NCI-H1436 (cell line): ENCODE measurements at regions not wholly inside any gene's neighbourhood (a gene's known extent, or its start where the extent isn't known, plus 50 kb on each side); places are given as distances from the start of the nearest gene placed in this dataset.
A peak's percentile ranks its signal among the peaks of the same experiment; 100 is the strongest.

Experiments used
- DNase-seq: peaks from one replicate; lab custom pipeline; 2025; lab: John Stamatoyannopoulos, UW

DNA sequence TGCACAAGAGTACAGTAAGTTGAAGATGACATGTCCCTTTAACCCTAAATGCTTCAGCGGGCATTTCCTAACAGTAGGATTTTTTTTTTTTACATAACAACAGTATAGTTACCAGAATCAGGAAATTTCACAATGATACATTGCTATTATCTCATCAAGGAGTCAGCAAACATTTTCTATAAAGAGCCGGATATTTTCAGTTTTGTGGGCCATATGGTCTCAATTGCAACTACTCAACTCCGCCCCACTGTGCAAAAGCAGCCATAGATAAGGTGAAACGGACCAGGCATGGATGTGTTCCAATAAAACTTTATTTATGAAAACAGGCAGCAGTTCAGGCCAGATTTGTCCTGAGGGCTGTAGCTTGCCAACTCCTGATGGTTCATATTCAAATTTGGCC, 130.6 kb downstream of the SMAD6 start:
- DNase-seq = no peak

DNA sequence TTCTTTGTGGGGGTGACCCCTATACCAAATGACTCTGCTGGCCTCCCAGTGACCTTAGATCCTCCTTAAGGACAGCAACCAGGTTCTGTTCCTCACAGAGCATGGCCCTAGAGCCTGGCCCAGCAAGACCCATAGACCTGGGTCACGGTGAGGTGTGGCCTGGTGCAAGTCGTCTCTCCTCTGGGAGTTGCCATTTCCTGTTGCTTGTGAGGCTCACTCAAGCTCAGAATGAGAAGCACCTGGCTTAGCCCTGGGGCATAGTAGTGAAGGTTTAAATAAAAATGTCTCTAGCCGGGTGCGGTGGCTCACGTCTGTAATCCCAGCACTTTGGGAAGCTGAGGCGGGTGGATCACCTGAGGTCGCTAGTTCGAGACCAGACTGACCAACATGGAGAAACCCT, 131.3 kb downstream of the SMAD6 start:
- peak; percentile 4 for DNase-seq

DNA sequence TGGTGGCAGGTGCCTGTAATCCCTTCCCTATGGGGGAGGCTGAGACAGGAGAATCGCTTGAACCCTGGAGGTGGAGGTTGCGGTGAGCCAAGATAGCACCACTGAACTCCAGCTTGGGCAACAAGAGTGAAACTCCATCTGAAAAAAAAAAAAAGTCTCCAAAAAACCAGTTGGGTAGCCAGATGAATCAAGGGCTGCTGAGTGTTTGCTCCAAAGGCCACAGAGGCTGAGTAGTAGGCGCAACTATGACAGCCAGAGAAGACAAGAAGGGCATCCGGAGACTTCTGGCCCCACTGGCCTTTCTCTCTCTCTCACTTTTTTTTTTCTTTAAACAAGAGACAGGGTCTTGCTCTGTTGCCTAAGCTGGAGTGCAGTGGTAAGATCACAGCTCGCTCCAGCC, 131.8 kb downstream of the SMAD6 start:
- DNase-seq = no peak

DNA sequence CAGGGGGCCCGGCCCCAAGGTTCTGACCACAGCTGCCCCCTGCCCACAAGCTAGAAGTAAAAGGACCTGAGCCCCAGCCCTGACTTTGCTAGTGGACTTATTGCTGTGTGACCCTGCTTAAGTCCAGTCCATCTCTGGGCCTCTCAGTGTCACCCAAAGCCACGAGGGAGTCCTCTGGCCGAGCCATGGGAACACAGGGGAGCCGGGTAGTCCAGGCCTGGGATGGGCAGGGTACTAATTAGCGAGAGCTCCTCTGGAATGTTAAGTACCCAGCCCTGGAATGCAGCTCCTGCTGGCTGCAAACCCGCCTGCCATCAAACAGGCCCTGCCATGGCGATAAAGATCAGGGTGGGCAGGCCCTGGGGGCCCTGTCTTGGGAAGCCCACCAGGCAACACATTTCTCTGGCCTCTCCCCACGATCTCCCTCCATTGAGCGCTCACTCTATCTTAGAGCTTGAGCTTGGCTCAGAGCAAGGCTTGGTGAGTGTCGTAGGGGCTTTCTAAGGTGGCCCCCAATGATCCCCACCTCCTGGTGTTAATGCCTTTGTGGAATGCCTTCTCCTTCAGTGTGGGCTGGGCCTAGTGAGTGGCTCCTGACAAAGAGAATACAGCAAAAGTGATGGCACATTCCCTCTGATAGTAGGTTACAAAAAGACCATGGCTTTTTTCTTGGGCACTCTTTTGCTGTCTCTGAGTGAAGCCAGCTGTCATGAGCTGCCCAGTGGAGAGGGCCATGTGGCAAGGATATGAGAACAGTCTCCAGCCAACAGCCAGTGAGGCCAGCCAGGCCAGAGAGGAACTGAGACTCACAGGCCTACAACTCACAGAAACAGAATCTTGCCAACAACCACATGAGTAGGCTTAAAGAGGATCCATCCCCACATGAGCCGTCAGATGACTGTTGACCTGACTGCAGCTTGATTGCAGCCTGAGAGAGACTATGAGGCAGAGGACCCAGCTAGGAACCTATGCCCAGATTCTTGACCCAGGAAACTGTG, 133.1 kb downstream of the SMAD6 start:
- no peak for DNase-seq

DNA sequence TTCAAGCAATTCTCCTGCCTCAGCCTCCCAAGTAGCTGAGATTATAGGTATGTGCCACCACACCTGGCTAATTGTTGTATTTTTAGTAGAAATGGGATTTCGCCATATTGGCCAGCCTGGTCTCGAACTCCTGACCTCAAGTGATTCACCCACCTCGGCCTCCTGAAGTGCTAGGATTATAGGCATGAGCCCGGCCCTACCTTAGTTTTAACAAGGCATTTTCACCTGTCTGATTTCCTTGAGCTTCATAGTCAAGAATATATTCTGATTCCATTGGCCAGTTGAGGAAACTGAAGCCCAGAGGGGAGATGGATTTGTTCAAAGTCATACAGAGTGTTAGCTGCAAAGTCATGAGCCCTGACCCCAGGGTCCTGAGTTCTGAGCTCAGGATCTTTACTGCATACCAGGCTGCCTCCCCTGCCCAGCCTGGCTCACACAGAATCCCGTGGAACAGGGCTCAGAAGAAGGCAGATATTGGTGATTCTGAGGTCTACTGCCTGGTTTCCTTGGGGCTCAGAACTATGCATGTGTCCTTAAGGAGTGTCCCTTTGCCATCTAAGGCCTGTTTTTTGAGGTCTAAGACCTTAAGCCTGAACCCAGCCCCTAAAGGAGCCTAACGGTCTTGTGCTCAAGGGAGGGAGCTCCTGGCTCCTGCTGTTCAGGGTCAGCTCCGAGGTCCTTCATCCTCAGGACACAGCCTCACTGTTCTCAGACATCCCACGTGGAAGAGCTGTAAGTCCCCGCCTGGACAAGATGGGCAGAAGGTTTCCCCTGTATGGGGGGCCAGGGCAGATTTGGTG, 134.4 kb downstream of the SMAD6 start:
- no peak for DNase-seq

DNA sequence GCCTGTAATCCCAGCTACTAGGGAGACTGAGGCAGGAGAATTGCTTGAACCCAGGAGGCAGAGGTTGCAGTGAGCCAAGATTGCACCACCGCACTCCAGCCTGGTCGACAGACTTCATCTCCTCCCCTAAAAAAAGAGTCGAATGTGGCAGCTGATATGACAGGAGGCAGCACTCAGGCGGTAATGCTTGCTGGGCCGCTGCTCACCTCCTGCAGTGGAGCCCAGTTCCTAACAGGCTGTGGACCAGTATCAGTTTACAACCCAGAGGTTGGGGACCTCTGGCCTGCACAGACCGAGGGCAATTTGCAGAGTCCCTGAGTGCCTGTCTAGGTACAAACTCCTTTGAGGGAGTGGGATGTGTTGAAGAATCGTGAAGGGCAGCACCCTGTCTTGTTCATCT, 136.2 kb downstream of the SMAD6 start:
- DNase-seq = no peak

DNA sequence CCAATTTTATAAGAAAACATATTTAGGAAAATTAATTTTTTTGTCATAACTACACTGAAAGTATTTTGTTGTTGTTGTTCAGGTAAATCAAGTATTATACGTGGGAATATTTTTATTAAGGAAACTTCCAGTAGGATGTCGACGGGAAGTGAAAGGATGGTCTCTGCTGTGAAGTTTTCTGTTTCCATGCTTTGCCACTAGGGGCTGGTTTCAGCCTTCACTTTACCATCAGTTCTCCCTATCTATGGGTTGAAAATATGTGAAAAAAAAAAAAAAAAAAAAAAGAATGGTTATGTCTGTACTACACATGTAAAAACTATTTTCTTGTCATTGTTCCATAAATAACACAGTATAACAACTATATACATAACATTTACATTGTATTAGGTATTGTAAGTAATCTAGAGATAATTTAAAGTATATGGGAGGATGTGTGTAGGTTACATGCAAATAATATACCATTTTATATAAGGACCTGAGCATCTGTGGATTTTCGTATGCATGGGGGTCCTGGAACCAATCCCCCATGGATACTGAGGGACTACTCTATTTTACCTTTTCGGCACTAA, 136.7 kb downstream of the SMAD6 start:
- no peak for DNase-seq

DNA sequence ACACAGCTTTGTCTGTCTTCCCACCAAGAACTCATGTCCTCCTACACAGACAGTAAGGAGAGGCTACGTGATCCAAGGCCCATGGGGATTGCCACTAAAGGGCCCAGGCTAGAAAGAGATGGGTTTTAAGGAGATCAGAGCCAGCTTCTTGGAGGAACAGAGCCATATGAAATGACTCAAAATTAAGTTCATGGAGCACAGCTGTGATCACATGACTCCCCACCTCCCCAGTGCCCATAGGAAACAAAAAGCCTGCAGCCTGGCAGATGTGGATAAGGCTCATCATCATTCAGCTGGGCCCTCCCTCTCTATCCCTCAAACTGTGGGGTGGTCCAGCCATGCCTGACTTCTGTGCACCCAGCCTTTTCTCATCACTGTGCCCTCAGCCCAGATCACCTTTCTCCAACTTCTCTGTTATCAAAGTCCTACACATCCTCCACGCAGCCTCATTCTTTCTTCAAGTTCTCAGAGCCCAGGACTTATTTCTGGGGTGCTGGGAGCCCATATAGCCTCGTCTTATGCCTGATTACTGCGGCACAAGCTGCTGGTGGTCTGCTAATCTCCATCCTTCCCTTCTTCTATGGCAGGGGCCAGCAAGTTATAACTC, 137.6 kb downstream of the SMAD6 start:
- no peak for DNase-seq

DNA sequence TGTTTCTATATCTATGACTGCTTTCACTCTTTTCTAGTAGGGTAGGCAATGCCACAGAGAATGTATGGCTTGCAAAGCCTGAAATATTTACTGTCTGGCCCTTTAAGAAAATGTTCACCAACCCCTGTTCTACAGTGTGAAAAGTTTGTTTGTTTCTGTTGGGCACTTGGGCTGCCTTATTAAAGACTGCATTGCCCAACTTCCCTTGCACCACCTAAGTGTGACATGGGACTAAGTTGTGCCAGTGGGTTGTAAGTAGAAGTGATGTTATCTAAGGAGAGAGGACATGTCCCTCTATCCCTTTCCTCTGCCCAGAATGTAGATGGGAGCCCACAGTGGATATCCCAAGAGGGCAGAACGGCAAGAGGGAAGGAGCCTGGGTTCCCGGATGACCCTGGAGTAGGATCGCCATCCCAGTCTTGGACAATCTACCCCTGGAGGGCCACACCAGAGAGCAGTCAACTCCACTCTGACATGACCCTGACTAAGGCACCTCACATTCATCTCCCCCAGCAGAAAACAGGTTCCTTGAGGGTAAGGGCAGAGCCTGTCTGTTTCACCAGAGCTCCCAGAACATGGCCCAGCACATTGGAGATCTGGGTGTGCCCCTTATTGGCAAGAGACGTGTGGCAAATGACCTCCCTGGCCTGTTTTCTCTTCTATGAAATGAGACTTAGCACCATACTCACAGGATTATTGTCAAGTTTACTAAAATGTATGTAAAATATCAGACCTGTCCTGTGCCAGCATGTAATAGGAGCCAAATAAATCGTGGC, 138.8 kb downstream of the SMAD6 start:
- DNase-seq = no peak

DNA sequence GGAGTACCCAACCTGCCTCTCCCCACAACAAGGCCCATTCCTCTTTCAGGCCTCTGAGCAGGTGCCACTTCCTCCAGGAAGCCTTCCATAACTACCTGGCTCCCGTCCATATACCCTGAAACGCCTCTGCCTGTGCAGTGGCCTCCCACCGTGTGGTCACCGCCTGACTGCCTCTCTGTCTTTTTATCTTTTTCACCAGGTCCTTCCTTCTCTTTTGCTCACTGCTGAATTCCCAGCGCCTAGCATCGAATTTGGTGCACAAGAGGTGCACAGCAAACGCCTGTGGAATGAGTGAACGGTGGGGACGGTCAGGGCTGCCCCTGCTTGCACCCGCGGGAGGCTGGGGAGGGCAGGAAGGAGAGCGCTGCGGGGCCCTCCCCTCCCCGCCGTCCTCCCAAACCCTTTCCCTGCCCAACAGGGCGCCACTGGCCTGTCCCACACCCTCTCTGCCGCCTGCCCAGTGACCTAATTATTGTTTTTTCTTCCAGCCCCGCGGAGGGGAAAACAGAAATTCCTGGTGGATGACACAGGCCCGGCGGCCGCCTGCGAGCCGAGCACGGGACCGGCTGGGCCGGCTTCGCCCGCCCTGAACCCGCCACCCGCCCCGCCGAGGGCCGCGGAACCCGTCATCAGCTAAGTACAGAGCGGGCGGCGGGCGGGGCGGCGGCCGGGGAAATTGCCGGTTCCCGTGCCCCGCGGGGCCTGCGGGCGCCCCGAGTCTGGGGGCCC, 140.1 kb downstream of the SMAD6 start:
- peak; percentile 2 for DNase-seq

DNA sequence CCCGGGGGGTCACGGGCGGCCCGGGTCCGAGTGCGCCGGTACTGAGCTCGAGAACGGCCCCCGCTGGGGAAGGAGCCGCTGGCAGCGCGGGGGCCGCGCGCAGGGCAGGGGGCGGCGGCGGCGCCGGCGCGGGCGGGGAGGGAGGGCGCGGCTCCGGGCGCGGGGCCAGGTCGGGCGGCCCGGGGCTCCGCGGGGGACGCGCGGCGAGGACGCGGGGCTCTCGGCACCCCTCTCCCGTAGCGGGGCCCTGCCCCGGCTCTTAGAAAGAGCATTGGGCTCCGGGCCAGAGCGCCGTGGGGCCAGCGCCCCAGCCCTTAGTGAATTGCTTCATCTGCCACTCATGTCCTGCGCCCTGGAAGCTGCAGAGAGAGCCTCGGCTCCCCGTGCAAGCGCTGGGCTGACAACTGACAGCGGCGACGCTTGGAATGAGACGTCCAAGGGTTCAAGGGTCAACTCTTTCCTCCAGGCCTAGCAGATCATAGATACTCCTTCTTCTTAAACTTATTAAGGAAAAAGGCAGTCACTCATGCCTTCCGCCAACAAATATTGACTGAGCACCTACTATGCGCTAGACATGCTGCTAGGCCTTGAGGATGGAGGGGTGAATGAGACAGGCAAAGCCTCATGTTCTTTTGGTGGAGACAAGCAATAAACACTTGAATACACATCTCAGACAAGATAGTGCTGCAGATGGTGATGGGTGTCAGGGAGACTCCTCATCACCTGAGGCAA, 140.8 kb downstream of the SMAD6 start:
- no peak for DNase-seq

DNA sequence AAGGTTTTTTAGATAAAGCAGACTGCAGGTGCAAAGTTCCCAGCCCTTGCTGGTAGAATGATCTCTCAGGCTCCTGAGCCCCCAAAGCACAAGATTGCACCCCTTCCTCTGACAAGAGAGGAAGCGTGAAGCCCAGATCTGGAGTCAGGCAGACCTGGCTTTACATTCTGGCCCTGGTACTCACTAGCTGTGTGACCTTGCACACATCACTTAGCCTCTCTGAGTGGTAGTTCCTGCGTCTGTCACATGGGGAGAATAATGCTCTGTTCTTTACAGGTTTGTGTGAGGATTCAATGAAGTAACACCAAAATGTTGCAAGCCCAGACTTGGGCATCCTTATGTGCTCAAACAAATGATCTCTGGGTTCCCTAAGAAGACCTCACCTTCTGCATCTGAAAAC, 141.5 kb downstream of the SMAD6 start:
- DNase-seq = no peak

DNA sequence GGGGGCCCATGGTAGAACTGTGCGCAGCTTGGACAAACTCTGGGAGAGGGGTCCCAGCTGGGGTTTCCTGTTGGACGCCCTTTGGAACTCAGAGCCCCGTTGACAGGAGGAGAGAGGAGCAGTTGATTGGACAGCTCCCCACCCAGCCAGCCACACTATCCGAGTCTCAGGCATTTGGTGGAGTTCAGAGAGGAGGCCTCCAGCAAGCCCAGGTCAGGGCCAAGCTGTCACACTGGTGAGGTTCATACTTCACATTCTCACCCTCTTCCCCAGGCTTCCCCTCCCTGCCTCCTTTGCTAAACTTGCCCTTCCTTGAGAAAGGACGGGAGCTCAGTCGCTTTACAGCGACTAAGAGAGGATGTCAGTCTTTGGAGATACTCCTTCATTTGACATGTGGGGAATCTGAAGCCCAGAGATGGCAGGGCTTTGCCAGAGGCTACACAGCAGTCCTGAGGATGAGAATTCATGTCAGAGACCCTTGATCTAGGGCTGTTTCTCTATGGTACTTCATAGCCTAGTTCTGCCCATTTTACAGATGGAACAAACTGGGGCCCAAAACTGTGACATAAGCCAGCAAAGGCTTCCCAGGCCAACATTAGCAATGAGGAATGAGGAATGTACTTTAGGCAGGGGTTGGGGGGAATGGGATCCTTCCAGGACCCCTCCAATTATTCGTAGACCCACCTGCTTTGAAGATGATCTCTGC, 142.2 kb downstream of the SMAD6 start:
- no peak for DNase-seq

DNA sequence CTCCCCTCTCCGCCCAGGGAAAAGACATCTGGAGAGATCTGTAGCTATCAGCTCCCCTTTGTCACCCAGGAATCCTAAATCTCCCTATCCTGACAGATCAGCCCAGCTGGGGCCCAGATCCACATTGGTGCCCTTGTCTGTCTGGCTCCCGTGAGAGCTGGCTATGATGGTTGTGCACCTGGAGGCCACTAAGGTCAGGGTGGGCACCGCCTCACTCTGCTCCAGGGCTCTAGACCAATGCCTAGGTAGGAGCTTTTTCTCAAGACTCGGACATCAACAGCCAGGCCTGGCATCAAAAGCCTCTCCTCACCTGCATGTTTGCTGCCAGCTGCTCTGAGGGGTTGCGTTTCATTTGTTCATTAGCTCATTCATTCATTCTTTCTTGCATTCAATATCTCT, 142.7 kb downstream of the SMAD6 start:
- DNase-seq = no peak

DNA sequence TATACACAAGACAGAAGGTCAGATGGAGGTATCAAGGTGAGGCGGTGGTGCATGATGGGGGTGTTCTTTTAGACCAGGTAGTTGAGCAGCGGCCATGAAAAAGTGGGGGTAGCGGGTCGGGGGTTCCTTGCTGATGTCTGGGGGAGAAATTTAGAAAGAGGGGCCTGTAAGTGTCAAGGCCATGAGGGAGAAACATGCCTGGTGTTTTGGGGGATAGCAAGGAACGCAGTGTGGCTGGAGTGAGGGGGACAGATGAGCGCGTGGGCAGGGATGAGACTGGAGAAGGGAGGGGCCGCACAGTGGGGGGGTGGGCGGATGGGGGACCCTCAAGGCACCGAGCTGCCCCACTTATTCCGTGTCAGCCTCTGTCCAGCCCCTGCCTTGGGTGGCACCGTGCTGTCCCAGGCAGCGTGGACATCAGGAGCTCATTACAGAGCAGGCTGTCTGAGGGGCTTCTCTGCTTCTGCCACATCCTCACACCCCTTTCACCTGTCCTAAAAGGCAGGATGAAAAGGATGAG, 143.3 kb downstream of the SMAD6 start:
- no peak for DNase-seq

DNA sequence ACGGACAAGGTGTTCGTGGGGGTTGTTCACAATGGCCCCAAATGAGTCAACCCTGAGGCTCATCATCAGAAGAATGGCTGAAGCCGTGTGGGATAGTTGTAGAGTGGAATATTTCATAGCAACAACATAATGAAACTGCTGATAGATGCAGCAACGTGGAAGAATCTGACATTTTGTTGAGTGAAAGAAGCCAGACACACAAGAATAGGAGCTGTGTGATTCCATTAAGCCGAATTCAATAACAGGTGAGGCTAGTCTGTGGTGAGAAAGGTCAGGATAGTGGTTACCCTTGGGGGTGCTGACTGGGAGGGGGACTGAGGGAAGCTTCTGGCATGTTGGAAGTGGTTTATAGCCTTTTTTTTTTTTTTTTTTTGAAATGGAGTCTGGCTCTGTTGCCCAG, 144.0 kb downstream of the SMAD6 start:
- DNase-seq = no peak

DNA sequence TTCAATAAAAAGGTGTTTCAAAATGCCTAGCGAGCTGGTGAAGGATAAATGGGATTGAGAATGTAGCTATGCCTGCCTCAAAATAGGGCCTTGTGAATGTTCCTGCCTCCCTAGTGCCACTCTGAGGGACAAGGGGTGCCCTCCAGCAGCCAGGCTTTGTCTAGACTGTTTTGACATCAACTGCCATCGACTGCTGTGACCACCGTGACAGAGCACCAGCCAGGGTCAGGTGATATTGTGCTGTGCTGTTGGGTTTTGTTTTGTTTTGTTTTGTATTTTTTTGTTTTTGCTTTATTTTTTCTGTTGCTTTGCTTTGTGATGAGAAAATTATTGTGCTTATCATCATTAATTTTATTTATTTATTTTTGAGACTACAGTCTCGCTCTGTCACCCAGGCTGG, 144.8 kb downstream of the SMAD6 start:
- DNase-seq = no peak

DNA sequence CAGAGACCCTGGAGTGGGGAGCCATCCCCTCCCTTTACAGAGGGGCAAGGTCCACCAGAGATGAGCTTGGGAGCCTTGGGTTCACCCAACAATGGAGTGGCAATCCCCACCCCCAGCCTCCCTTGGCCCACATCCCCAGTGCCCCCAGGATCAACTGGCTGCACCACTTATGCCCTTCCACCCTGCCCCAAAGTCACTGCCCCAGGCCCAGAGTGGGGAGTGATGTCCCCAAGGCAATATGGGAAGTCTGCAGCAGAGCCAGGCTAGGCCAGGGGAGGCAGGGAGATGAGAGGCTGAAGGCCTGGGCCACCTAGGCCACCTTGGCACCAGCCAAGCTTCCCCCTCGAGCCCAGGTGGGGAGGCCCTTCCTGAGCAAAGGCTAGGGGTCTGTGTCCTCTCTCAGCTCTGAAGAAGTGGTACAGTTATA, 145.5 kb downstream of the SMAD6 start:
- no peak for DNase-seq

DNA sequence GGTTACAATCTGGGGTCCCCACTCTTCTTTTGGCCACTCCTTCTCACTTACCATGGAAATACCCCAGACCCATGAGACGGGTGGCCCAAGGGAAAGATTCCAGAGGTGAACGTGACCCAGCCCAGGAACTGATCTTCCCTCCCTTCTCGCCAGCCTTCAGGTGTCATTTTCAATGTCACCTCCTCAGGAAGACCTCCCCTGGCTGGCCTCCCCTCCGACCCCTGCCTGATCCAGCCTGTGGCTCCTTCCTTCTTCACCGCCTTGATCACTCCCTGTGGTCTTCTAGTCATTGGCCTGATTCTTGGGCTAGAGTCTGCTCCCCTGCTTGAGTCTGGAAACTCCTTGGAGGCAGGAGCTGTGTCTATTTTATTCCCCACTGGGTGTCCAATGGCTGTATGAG, 146.1 kb downstream of the SMAD6 start:
- no peak for DNase-seq
